ENCODE measurements at regions not wholly inside any gene's neighbourhood (a gene's known extent, or its start where the extent isn't known, plus 50 kb on each side); places are given as distances from the start of the nearest gene placed in this dataset.

DNA sequence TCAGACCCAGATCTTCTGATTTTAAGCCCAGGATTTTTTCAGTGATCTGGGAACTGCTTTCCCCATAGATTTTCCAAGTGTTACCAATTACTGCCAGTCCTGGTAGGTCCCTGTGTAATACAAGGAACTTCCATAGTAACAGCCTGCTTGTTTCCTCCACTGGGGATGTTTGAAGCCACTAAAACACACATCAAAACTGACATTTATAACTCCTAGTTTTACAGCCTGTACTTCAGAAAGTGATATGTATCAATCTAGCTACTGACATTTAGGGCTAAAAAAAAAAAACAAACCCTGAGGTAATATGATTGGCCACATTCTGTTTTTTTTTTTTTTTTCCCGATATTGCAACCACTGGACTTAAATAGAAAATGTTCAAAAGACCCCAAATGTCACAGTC lies 166.9 kb upstream of the SP4 start:
- H3K4me3 ChIP-seq (ENCODE audit: low read depth, low read length): no peak overlapping the region
- no peak overlapping the region for H3K9ac ChIP-seq (ENCODE audit: low read depth, low read length)
- no peaks in the 10 kb centered on the region for H3K9me3 ChIP-seq (ENCODE audit: control insufficient read depth, insufficient read depth, low read length)
- H3K27me3 ChIP-seq (ENCODE audit: control insufficient read depth, insufficient read depth, low read length): no peaks in the 10 kb centered on the region
- peaks cover 14% of the 10 kb centered on the region for H3K4me1 ChIP-seq (ENCODE audit: control insufficient read depth, insufficient read depth, low read length)
- H3K36me3 ChIP-seq (ENCODE audit: control insufficient read depth, insufficient read depth, low read length): no peaks in the 10 kb centered on the region

DNA sequence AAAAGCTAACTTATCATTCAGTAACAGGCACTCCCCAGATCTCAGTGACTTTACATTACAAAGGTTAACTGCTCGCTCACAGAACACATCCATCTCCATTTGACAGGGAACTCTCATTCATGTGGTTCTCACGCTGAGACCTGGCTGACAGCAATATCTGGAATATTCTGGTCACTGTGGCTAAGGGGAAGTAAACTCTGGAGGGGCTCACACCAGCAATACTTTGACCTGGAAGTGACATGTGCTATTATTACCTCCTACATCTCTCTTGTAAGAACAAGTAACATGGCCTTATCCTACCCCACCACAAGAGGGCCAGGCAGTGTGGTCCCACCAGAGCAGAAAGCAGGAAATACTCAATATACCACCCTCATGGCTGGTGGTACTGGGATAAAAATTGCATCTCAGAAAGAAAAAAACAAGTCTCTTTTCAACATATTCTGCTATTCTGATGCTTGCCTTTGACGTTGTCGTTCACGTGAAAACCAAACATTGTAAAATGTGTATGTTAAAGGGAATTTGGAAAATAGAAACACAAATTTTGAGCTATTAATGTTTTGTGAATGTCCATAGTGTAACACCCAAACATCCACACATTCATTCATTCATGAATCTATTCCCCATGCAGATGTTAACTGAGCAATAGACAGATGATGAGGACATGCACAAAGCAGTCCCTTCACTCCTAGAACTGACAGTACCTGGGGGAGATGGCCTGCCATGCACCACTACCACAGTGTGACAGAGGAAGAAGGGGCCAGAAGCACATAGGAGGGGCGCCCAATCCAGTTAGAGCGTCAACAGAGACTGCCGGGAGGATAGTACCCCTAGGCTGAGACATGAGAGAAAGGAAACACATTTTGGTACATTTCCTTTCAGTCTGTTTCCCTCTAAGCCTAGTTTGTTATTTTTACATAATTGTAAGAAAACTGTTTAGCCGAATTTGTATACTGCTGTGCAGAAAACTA lies 166.0 kb upstream of the SP4 start:
- no peak overlapping the region for H3K4me3 ChIP-seq (ENCODE audit: low read depth, low read length)
- no peak overlapping the region for H3K9ac ChIP-seq (ENCODE audit: low read depth, low read length)
- peaks cover 14% of the 10 kb centered on the region for H3K4me1 ChIP-seq (ENCODE audit: control insufficient read depth, insufficient read depth, low read length)
- no peaks in the 10 kb centered on the region for H3K36me3 ChIP-seq (ENCODE audit: control insufficient read depth, insufficient read depth, low read length)
- no peaks in the 10 kb centered on the region for H3K9me3 ChIP-seq (ENCODE audit: control insufficient read depth, insufficient read depth, low read length)
- no peaks in the 10 kb centered on the region for H3K27me3 ChIP-seq (ENCODE audit: control insufficient read depth, insufficient read depth, low read length)

DNA sequence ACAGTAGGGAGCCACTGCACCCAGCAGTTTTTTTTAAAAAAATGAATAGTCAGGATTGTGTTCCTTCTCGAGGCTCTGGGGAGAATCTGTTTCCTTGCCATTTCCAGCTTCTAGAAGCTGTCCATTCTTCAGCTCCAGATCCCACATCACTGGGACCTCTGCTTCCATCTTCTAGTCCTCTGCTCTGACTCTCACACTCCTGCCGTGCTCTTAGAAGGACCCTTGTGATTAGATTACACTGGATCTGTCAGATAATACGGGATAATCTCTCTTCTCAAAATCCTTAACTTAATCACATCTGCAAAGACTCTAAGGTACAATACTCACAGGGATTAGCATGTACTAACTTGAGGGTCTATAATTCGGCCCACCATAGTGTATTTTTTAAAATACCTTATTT lies 158.9 kb upstream of the SP4 start:
- H3K27me3 ChIP-seq (ENCODE audit: control insufficient read depth, insufficient read depth, low read length): no peaks in the 10 kb centered on the region
- H3K4me1 ChIP-seq (ENCODE audit: control insufficient read depth, insufficient read depth, low read length): no peaks in the 10 kb centered on the region
- H3K4me3 ChIP-seq (ENCODE audit: low read depth, low read length): no peak overlapping the region
- H3K9me3 ChIP-seq (ENCODE audit: control insufficient read depth, insufficient read depth, low read length): no peaks in the 10 kb centered on the region
- H3K9ac ChIP-seq (ENCODE audit: low read depth, low read length): no peak overlapping the region
- H3K36me3 ChIP-seq (ENCODE audit: control insufficient read depth, insufficient read depth, low read length): no peaks in the 10 kb centered on the region

DNA sequence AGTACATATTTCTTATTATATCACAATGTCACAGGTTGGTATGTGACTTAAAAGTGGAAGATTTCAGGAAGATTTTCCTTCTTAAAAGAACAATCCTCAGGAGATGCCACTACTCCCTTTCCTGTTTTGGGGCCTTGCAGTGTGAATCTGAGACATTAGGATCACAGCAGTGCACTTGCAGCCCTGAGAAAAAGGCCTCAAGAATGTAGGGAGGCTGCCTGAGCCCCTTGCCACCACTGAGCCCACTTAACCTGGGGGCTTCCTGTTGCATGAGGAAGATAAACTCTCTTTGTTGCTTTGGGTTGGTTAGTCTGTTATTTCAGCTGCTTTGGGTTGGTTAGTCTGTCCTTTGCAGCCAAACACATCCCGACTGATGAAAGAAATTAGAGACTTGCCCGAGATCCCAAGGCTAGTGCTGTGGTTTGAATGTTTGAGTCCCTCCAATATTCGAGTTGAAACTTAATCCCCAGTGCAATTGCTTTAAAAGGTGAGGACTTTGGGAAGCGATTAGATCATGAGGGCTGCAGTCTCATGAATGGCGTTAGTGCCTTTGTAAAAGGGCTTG lies 151.3 kb upstream of the SP4 start:
- H3K4me1 ChIP-seq (ENCODE audit: control insufficient read depth, insufficient read depth, low read length): peaks cover 5% of the 10 kb centered on the region
- H3K9me3 ChIP-seq (ENCODE audit: control insufficient read depth, insufficient read depth, low read length): no peaks in the 10 kb centered on the region
- H3K36me3 ChIP-seq (ENCODE audit: control insufficient read depth, insufficient read depth, low read length): no peaks in the 10 kb centered on the region
- H3K9ac ChIP-seq (ENCODE audit: low read depth, low read length): no peak overlapping the region
- H3K27me3 ChIP-seq (ENCODE audit: control insufficient read depth, insufficient read depth, low read length): no peaks in the 10 kb centered on the region
- H3K4me3 ChIP-seq (ENCODE audit: low read depth, low read length): no peak overlapping the region

DNA sequence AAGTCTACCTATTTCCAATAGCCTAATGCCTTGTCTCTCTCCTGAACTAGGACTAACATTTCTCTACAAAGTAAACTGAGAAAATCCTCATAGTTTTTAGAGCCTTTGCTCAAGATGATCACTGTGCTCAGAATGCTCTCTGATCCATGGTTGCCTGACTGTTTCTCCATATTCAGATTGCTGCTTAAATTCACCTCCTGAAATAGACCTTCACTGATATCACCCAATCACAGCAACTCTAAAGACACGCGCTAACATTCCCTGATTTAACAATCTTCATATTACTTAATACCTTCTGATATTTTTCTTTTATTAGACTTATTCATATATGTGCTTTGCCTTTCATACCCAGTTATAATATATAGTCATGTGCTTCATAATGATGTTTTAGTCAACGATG lies 148.9 kb upstream of the SP4 start:
- Histone ChIP-seq H3K27me3 (ENCODE audit: control insufficient read depth, insufficient read depth, low read length) (no peaks in the 10 kb centered on the region), H3K36me3 (ENCODE audit: control insufficient read depth, insufficient read depth, low read length) (no peaks in the 10 kb centered on the region), H3K9ac (ENCODE audit: low read depth, low read length) (no peak overlapping the region), H3K4me1 (ENCODE audit: control insufficient read depth, insufficient read depth, low read length) (peaks cover 5% of the 10 kb centered on the region), H3K9me3 (ENCODE audit: control insufficient read depth, insufficient read depth, low read length) (no peaks in the 10 kb centered on the region), H3K4me3 (ENCODE audit: low read depth, low read length) (no peak overlapping the region)

DNA sequence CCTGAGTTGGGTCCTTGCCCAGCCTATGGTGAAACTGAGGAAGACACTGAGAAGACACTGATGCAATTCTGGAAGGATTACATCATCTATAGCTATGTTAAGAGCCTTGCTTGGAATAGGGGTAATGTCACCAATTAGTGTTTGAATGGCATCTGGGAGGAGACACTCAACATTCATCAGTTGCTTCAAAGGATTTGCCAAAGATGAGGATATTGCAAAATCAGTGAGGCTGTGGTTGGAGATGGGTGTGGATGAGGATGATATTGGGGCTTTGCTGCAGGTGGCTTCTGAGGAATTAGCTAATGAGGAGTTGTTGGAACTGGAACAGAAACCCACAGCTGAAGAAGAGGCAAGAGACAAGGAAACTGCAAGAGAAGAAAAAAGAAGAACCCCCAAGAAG lies 146.7 kb upstream of the SP4 start:
- Histone ChIP-seq H3K4me1 (ENCODE audit: control insufficient read depth, insufficient read depth, low read length) (peaks cover 5% of the 10 kb centered on the region), H3K27me3 (ENCODE audit: control insufficient read depth, insufficient read depth, low read length) (no peaks in the 10 kb centered on the region), H3K4me3 (ENCODE audit: low read depth, low read length) (no peak overlapping the region), H3K36me3 (ENCODE audit: control insufficient read depth, insufficient read depth, low read length) (no peaks in the 10 kb centered on the region), H3K9ac (ENCODE audit: low read depth, low read length) (no peak overlapping the region), H3K9me3 (ENCODE audit: control insufficient read depth, insufficient read depth, low read length) (no peaks in the 10 kb centered on the region)

DNA sequence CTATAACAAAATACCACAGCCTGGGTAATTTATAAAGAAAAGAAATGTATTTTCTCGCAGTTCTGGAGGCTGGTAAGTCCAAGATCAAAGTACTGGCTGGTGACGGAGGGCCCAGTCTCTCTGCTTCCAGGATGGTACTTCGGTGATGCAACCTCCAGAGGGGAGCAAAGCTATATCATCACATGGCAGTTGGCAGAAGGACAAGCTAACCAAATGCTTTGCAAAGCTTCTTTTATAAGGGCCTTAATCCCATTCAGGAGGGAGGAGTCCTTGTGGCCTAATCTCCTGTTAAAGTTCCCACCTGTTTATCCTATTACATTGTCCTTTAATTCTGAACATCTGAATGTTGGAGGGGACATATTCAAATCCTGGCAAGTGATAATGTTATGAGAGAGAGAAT lies 134.1 kb upstream of the SP4 start:
- Histone ChIP-seq H3K9ac (ENCODE audit: low read depth, low read length) (no peak overlapping the region), H3K9me3 (ENCODE audit: control insufficient read depth, insufficient read depth, low read length) (no peaks in the 10 kb centered on the region), H3K27me3 (ENCODE audit: control insufficient read depth, insufficient read depth, low read length) (no peaks in the 10 kb centered on the region), H3K4me3 (ENCODE audit: low read depth, low read length) (no peak overlapping the region), H3K36me3 (ENCODE audit: control insufficient read depth, insufficient read depth, low read length) (no peaks in the 10 kb centered on the region), H3K4me1 (ENCODE audit: control insufficient read depth, insufficient read depth, low read length) (no peaks in the 10 kb centered on the region)

DNA sequence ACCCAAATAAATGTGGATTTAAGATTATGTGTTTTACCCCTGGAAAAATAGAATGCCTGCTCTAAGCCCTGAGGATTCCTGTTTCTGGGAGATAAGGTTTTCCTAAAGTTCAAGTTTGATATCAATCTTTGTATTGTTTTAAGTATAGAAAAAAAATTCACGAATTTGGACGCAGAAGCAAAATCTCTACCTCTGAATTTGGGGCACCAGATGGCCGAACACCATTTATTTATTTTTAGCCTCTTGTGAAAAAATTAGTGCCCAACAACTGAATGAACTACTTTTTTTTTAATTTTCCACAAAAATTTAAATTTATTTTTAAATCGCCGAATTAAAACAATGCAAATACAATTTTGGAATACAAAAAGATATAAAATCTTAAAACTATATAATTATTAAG lies 128.1 kb upstream of the SP4 start:
- H3K27me3 ChIP-seq (ENCODE audit: control insufficient read depth, insufficient read depth, low read length): no peaks in the 10 kb centered on the region
- no peaks in the 10 kb centered on the region for H3K9me3 ChIP-seq (ENCODE audit: control insufficient read depth, insufficient read depth, low read length)

DNA sequence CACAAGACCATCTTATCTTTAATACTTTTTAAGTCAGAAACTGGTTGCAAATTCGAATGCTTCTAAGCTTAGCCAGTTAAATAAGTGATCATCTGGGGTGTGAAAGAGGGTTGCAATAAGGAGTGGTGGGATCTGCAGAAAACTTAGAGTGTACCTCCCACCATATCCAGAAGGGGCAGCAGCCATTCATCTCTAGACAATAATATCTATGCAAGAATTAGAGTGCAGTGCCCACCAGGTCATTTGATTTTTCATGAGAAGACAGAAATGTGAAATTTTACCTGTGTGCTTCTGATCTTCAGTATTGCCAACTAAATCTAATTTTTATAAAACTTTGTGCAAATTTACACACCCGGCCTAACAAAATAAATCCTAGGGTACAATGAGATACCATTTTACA lies 127.2 kb upstream of the SP4 start:
- no peak overlapping the region for H3K9ac ChIP-seq (ENCODE audit: low read depth, low read length)
- H3K36me3 ChIP-seq (ENCODE audit: control insufficient read depth, insufficient read depth, low read length): no peaks in the 10 kb centered on the region
- no peaks in the 10 kb centered on the region for H3K27me3 ChIP-seq (ENCODE audit: control insufficient read depth, insufficient read depth, low read length)
- no peaks in the 10 kb centered on the region for H3K4me1 ChIP-seq (ENCODE audit: control insufficient read depth, insufficient read depth, low read length)
- no peak overlapping the region for H3K4me3 ChIP-seq (ENCODE audit: low read depth, low read length)
- no peaks in the 10 kb centered on the region for H3K9me3 ChIP-seq (ENCODE audit: control insufficient read depth, insufficient read depth, low read length)

More for the DNA sequence above, 128.1 kb upstream of the SP4 start:
- no peaks in the 10 kb centered on the region for H3K4me1 ChIP-seq (ENCODE audit: control insufficient read depth, insufficient read depth, low read length)
- no peak overlapping the region for H3K9ac ChIP-seq (ENCODE audit: low read depth, low read length)
- H3K36me3 ChIP-seq (ENCODE audit: control insufficient read depth, insufficient read depth, low read length): no peaks in the 10 kb centered on the region
- no peak overlapping the region for H3K4me3 ChIP-seq (ENCODE audit: low read depth, low read length)

DNA sequence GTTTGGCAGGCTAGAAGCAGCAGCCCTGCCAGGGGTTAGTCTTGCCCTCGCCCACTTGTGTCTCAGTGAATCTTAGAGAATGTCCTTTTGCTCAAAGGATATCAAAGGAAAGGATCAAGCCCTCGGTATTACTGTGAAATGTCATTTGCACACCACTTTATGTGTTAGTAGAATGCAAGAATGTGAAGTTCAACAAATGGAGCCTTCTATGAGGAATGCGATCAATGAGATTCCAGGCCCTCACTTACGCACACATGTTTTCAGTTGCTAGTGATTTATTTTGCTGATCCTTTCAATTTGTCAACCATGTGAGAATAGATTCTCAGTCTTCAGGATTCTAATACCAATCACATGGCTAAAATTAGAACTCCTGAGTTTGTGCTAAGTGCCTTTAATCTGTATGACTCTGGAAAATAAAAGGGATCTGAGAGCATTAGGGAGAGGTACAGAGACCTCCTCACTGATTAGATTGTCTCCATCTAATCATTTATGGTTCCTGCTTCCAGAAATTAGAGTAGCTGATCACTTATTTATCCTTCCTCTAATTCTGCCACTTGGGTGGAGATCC lies 123.0 kb upstream of the SP4 start:
- Histone ChIP-seq H3K4me3 (ENCODE audit: low read depth, low read length) (no peak overlapping the region), H3K36me3 (ENCODE audit: control insufficient read depth, insufficient read depth, low read length) (no peaks in the 10 kb centered on the region), H3K4me1 (ENCODE audit: control insufficient read depth, insufficient read depth, low read length) (no peaks in the 10 kb centered on the region), H3K9ac (ENCODE audit: low read depth, low read length) (no peak overlapping the region), H3K27me3 (ENCODE audit: control insufficient read depth, insufficient read depth, low read length) (no peaks in the 10 kb centered on the region), H3K9me3 (ENCODE audit: control insufficient read depth, insufficient read depth, low read length) (no peaks in the 10 kb centered on the region)

DNA sequence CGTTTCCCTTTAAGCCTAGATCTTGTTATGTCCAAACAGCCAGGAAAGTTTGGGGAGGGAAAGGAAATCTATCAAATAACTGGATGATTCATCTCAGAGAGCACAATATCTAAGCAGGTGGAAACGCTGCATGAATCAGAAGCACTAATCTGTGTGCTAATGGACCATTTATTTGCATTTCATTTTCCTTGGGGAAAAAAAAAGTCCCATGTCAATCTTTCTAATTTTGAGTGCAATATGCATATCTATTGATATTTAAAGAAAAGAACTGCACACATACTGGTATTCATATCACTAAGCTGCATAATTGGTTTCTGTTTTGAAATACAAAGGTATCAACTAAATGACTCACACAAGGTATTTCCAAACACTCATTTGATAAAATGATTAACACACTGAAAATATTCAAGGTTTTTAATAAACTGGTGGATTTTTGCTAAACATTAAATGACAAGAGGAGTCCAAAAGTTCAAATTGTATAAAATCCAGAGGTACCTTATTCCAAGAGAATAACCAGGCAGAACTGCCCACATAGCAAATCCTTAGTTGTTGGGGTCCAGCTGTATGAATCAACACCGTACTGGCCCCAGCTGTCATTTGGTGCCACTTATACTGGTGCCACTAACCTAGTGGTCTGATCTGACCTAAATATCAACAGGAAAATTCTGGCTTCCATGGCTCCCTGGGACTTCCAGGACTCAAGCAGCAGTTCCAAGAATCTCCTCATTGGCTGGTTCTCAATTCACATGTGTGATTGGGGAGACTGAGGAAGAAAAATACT lies 122.2 kb upstream of the SP4 start:
- no peaks in the 10 kb centered on the region for H3K9me3 ChIP-seq (ENCODE audit: control insufficient read depth, insufficient read depth, low read length)
- H3K4me3 ChIP-seq (ENCODE audit: low read depth, low read length): no peak overlapping the region
- H3K9ac ChIP-seq (ENCODE audit: low read depth, low read length): no peak overlapping the region
- H3K36me3 ChIP-seq (ENCODE audit: control insufficient read depth, insufficient read depth, low read length): no peaks in the 10 kb centered on the region
- no peaks in the 10 kb centered on the region for H3K27me3 ChIP-seq (ENCODE audit: control insufficient read depth, insufficient read depth, low read length)
- no peaks in the 10 kb centered on the region for H3K4me1 ChIP-seq (ENCODE audit: control insufficient read depth, insufficient read depth, low read length)
